ENCODE measurements at regions not wholly inside any gene's neighbourhood (a gene's known extent, or its start where the extent isn't known, plus 50 kb on each side); places are given as distances from the start of the nearest gene placed in this dataset.

GRCh38 chr5:133883916-133884315, 84.5 kb downstream of the C5orf15 start:
- TF ChIP-seq EZH2 (IDR thresholded peaks at IDR 0.05; ENCODE audit: low read length, unreplicated experiment) (no peak), CTCF (conservative IDR thresholded peaks at IDR 0.05; ENCODE audit: low read depth, low read length) (no peak), EZH2phosphoT487 (IDR thresholded peaks at IDR 0.05; ENCODE audit: borderline replicate concordance, low read length) (no peak)

Measured in PC-3 (cell line).